Muscle layer of duodenum (tissue), 2 donors: ENCODE measurements at regions not wholly inside any gene's neighbourhood (a gene's known extent, or its start where the extent isn't known, plus 50 kb on each side); places are given as distances from the start of the nearest gene placed in this dataset.

Experiments
- H3K27ac ChIP-seq: one replicate; pipeline ENCODE4 v1.7.0; 2013; ENCODE audit warnings: mild to moderate bottlenecking, low read length
- H3K27me3 ChIP-seq: one replicate; pipeline ENCODE4 v1.7.0; 2013; ENCODE audit warnings: low read depth, mild to moderate bottlenecking, control low read depth, low read length
- H3K36me3 ChIP-seq, 2 donors: one replicate each; pipeline ENCODE4 v1.7.0; 2013; ENCODE audit warnings: low read length in 2 of 2, control low read depth in 1 of 2, mild to moderate bottlenecking in 1 of 2; ENCODE audit not compliant: insufficient read depth in 2 of 2, control insufficient read depth in 1 of 2
- H3K4me1 ChIP-seq, 2 donors: one replicate each; pipeline ENCODE4 v1.7.0; 2013; ENCODE audit warnings: low read length in 2 of 2, mild to moderate bottlenecking in 2 of 2, control low read depth in 1 of 2, moderate library complexity in 1 of 2; ENCODE audit not compliant: insufficient read depth in 2 of 2, control insufficient read depth in 1 of 2
- H3K4me3 ChIP-seq, 2 donors: one replicate each; pipeline ENCODE4 v1.7.0; 2013; ENCODE audit warnings: low read length in 2 of 2, low read depth in 1 of 2, mild to moderate bottlenecking in 1 of 2
- H3K9me3 ChIP-seq, 2 donors: one replicate each; pipeline ENCODE4 v1.7.0; 2013; ENCODE audit warnings: low read length in 2 of 2, control low read depth in 1 of 2, mild to moderate bottlenecking in 1 of 2; ENCODE audit not compliant: control insufficient read depth in 1 of 2
- donor health status: healthy.

- Histone ChIP-seq H3K27ac (no peak overlapping the region), H3K9me3 (no peaks in the 10 kb centered on the region), H3K36me3 (no peaks in the 10 kb centered on the region), H3K4me1 (peaks cover 0 to 10% of the 10 kb centered on the region in 2 donors), H3K4me3 (no peak overlapping the region), H3K27me3 (no peaks in the 10 kb centered on the region)
Measured at GRCh38 chr12:58540480-58541299, 379.6 kb downstream of the LRIG3 start.

- Histone ChIP-seq H3K27ac (no peak overlapping the region), H3K4me3 (no peak overlapping the region), H3K36me3 (no peaks in the 10 kb centered on the region), H3K27me3 (no peaks in the 10 kb centered on the region), H3K4me1 (peaks cover 0 to 10% of the 10 kb centered on the region in 2 donors), H3K9me3 (no peaks in the 10 kb centered on the region)
Measured at GRCh38 chr12:58541300-58541690, 379.0 kb downstream of the LRIG3 start.

GRCh38 chr12:58544281-58544680, 376.0 kb downstream of the LRIG3 start:
- Histone ChIP-seq H3K4me3 (no peak overlapping the region), H3K36me3 (no peaks in the 10 kb centered on the region), H3K27me3 (no peaks in the 10 kb centered on the region), H3K27ac (no peak overlapping the region), H3K9me3 (no peaks in the 10 kb centered on the region), H3K4me1 (peaks cover 0 to 10% of the 10 kb centered on the region in 2 donors)

GRCh38 chr12:58547217-58547616, 373.1 kb downstream of the LRIG3 start:
- Histone ChIP-seq H3K9me3 (no peaks in the 10 kb centered on the region), H3K27me3 (no peaks in the 10 kb centered on the region), H3K27ac (no peak overlapping the region), H3K36me3 (no peaks in the 10 kb centered on the region), H3K4me1 (no peaks in the 10 kb centered on the region), H3K4me3 (no peak overlapping the region)

- Histone ChIP-seq H3K9me3 (no peaks in the 10 kb centered on the region), H3K36me3 (no peaks in the 10 kb centered on the region), H3K4me3 (no peak overlapping the region), H3K27ac (no peak overlapping the region), H3K4me1 (no peaks in the 10 kb centered on the region), H3K27me3 (no peaks in the 10 kb centered on the region)
Measured at GRCh38 chr12:58548801-58549200, 371.5 kb downstream of the LRIG3 start.

GRCh38 chr12:58554522-58555157, 365.7 kb downstream of the LRIG3 start:
- Histone ChIP-seq H3K4me3 (no peak overlapping the region), H3K9me3 (no peaks in the 10 kb centered on the region), H3K4me1 (no peaks in the 10 kb centered on the region), H3K27ac (no peak overlapping the region), H3K27me3 (no peaks in the 10 kb centered on the region), H3K36me3 (no peaks in the 10 kb centered on the region)

GRCh38 chr12:58557171-58557570, 363.1 kb downstream of the LRIG3 start:
- Histone ChIP-seq H3K9me3 (no peaks in the 10 kb centered on the region), H3K36me3 (no peaks in the 10 kb centered on the region), H3K4me1 (no peaks in the 10 kb centered on the region), H3K27ac (no peak overlapping the region), H3K27me3 (no peaks in the 10 kb centered on the region), H3K4me3 (no peak overlapping the region)

GRCh38 chr12:58557661-58558060, 362.6 kb downstream of the LRIG3 start:
- H3K4me1 ChIP-seq = no peaks in the 10 kb centered on the region
- no peaks in the 10 kb centered on the region for H3K36me3 ChIP-seq
- H3K27me3 ChIP-seq = no peaks in the 10 kb centered on the region
- H3K27ac ChIP-seq = no peak overlapping the region
- no peaks in the 10 kb centered on the region for H3K9me3 ChIP-seq
- H3K4me3 ChIP-seq = no peak overlapping the region

- Histone ChIP-seq H3K4me3 (no peak overlapping the region), H3K27ac (no peak overlapping the region), H3K9me3 (no peaks in the 10 kb centered on the region), H3K4me1 (peaks cover 0 to 10% of the 10 kb centered on the region in 2 donors), H3K36me3 (no peaks in the 10 kb centered on the region), H3K27me3 (no peaks in the 10 kb centered on the region)
Measured at GRCh38 chr12:58563621-58564020, 356.7 kb downstream of the LRIG3 start.

GRCh38 chr12:58564721-58565120, 355.6 kb downstream of the LRIG3 start:
- no peaks in the 10 kb centered on the region for H3K27me3 ChIP-seq
- H3K27ac ChIP-seq = no peak overlapping the region
- H3K4me1 ChIP-seq = peaks cover 0 to 10% of the 10 kb centered on the region in 2 donors
- no peaks in the 10 kb centered on the region for H3K36me3 ChIP-seq
- no peak overlapping the region for H3K4me3 ChIP-seq
- no peaks in the 10 kb centered on the region for H3K9me3 ChIP-seq

GRCh38 chr12:58566599-58566998, 353.7 kb downstream of the LRIG3 start:
- Histone ChIP-seq H3K4me3 (no peak overlapping the region), H3K27me3 (no peaks in the 10 kb centered on the region), H3K9me3 (no peaks in the 10 kb centered on the region), H3K36me3 (no peaks in the 10 kb centered on the region), H3K27ac (no peak overlapping the region), H3K4me1 (peaks cover 0 to 10% of the 10 kb centered on the region in 2 donors)
